AG09319 (cell line): ENCODE measurements at regions not wholly inside any gene's neighbourhood (a gene's known extent, or its start where the extent isn't known, plus 50 kb on each side); places are given as distances from the start of the nearest gene placed in this dataset.

Source experiments
- DNase-seq: peaks from one replicate; pipeline ENCODE4 v3.0.0-alpha.2; 2010; ENCODE audit warnings: low read depth; ENCODE audit errors: extremely low read depth
- TF ChIP-seq, protein P1 (sequence below): IDR thresholded peaks from 2 replicates; pipeline ENCODE4 v1.5.1; 2011; ENCODE audit warnings: low read depth, mild to moderate bottlenecking, inconsistent platforms, low read length, moderate library complexity

DNA sequence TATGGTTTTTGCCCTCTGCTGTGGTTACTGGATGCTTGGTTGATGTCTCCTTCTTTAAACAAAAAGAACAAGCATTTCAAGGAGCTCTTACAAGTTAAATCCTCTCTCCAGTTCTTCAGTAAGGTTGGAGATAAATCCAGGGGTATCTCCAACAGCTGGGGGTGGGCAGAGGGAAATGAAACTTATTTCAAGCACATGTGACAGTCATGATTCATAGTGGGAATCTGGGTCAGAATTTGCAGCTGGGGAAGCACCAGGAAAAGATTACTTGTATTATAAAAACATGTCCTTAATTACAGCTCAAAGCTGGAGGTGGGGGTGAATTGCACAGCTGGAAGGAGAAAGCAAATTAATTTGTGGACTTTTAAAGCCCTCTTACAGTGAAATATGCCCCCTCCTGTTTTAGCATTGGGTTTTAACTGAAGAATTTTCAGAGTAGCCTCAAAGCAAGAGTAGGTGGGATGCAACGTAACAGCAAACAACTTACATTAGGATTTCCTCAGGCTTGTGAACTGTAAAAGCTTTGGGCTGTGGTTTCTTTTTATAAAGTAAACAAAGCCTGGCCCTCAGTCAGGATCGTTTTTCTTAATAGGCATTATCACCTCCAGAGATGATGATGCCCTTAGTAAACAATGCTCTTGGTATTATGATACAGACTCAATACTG, 596.4 kb downstream of the NYAP2 start:
- no peak for DNase-seq
- TF ChIP-seq, protein P1, sequence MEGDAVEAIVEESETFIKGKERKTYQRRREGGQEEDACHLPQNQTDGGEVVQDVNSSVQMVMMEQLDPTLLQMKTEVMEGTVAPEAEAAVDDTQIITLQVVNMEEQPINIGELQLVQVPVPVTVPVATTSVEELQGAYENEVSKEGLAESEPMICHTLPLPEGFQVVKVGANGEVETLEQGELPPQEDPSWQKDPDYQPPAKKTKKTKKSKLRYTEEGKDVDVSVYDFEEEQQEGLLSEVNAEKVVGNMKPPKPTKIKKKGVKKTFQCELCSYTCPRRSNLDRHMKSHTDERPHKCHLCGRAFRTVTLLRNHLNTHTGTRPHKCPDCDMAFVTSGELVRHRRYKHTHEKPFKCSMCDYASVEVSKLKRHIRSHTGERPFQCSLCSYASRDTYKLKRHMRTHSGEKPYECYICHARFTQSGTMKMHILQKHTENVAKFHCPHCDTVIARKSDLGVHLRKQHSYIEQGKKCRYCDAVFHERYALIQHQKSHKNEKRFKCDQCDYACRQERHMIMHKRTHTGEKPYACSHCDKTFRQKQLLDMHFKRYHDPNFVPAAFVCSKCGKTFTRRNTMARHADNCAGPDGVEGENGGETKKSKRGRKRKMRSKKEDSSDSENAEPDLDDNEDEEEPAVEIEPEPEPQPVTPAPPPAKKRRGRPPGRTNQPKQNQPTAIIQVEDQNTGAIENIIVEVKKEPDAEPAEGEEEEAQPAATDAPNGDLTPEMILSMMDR, result no peak

DNA sequence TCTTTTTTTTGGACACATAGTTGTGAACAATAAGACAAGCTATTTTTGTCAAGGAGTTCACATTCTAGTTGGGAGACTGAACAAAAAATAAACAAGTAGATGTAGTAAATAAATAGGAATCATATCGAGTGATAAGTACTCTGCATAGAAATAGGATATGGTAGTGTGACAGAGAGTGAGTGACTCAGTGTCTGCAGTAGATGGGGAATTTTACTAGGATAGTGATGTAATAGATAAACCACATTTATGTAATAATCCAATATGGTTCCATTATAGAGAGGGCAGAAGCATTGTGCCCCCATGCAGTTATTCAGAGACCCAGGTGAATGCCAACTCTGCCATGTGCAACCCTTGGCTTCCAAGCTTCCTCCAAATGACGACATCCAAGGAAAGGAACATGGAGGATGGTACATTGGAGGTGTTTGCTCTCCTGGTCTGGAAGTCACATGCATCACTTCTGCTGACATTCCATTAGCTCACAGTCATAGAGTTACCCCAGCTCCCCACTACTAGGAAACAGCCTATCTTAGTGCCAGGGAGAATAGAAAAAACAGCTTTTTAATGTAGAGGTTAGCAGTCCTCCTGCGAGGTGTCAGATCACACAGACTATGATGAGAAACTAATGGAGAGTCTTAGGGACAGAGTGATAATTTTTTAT, 595.4 kb downstream of the NYAP2 start:
- TF ChIP-seq, protein P1, result no peak
- DNase-seq, result no peak

GRCh38 chr2:225993430-225993829, 593.9 kb downstream of the NYAP2 start:
- TF ChIP-seq, protein P1, result no peak
- DNase-seq, result no peak

GRCh38 chr2:225989809-225990208, 590.3 kb downstream of the NYAP2 start:
- TF ChIP-seq, protein P1, result no peak
- DNase-seq, result no peak

- TF ChIP-seq, protein P1, result no peak
- DNase-seq, result no peak
These were observed 580.9 kb downstream of the NYAP2 start for GRCh38 chr2:225980372-225980771.

GRCh38 chr2:225971433-225971832, 571.9 kb downstream of the NYAP2 start:
- TF ChIP-seq, protein P1, result no peak
- no peak for DNase-seq

GRCh38 chr2:225948903-225949302, 549.4 kb downstream of the NYAP2 start:
- TF ChIP-seq, protein P1, result no peak
- DNase-seq, result no peak
